SK-N-SH treated with all-trans-retinoic acid at 6 μM for 48 hours (cell line): ENCODE measurements at regions not wholly inside any gene's neighbourhood (a gene's known extent, or its start where the extent isn't known, plus 50 kb on each side); places are given as distances from the start of the nearest gene placed in this dataset.

Source experiments
- CREB5 ChIP-seq: fragments of 250-450 bp; sonication (Bioruptor Pico); IDR thresholded peaks from 2 replicates; pipeline ENCODE4 v1.5.1; 2020; ENCODE audit warnings: low read depth, mild to moderate bottlenecking, moderate library complexity
- CSDC2 ChIP-seq: fragments of 250-450 bp; sonication (Bioruptor Pico); IDR thresholded peaks from 2 replicates; pipeline ENCODE4 v1.5.0; 2020; ENCODE audit warnings: mild to moderate bottlenecking, moderate library complexity
- OSR1 ChIP-seq: fragments of 250-450 bp; sonication (Bioruptor Pico); IDR thresholded peaks from 2 replicates; pipeline ENCODE4 v1.8.0; 2022; ENCODE audit warnings: moderate library complexity, mild to moderate bottlenecking, inconsistent platforms
- PATZ1 ChIP-seq: fragments of 250-450 bp; sonication (Bioruptor Pico); IDR thresholded peaks from 2 replicates; pipeline ENCODE4 v1.8.0; 2020; ENCODE audit warnings: mild to moderate bottlenecking, moderate library complexity, borderline replicate concordance
- POU6F1 ChIP-seq: fragments of 250-450 bp; sonication (Bioruptor Pico); IDR thresholded peaks from 2 replicates; pipeline ENCODE4 v1.8.0; 2021; ENCODE audit warnings: low read depth, mild to moderate bottlenecking, moderate library complexity, borderline replicate concordance
- PPARA ChIP-seq: fragments of 250-450 bp; sonication (Bioruptor Pico); IDR thresholded peaks from 2 replicates; pipeline ENCODE4 v1.5.0; 2020; ENCODE audit warnings: mild to moderate bottlenecking, borderline replicate concordance
- RARB ChIP-seq: fragments of 250-450 bp; sonication (Bioruptor Pico); IDR thresholded peaks from 2 replicates; pipeline ENCODE4 v1.8.0; 2021; ENCODE audit warnings: mild to moderate bottlenecking, moderate library complexity
- TCF4 ChIP-seq: fragments of 250-450 bp; sonication (Bioruptor Pico); IDR thresholded peaks from 2 replicates; pipeline ENCODE4 v1.8.0; 2021; ENCODE audit warnings: mild to moderate bottlenecking, moderate library complexity, borderline replicate concordance
- ZFP3 ChIP-seq: fragments of 250-450 bp; sonication (Bioruptor Pico); IDR thresholded peaks from 2 replicates; pipeline ENCODE4 v1.5.0; 2020; ENCODE audit warnings: mild to moderate bottlenecking, moderate library complexity
- ZFP30 ChIP-seq: fragments of 450-650 bp; formaldehyde crosslinking; IDR thresholded peaks from 2 replicates; pipeline ENCODE4 v1.5.0; 2022; ENCODE audit warnings: mild to moderate bottlenecking, moderate library complexity
- ZNF565 ChIP-seq: fragments of 450-650 bp; formaldehyde crosslinking; conservative IDR thresholded peaks from 2 replicates; pipeline ENCODE4 v1.5.0; 2020; ENCODE audit warnings: low read depth, mild to moderate bottlenecking, moderate library complexity
- ZNF70 ChIP-seq: fragments of 450-650 bp; formaldehyde crosslinking; IDR thresholded peaks from 2 replicates; pipeline ENCODE4 v1.5.0; 2020; ENCODE audit warnings: mild to moderate bottlenecking, moderate library complexity
- TF ChIP-seq, protein P1 (sequence below): fragments of 250-450 bp; sonication (Bioruptor Pico); IDR thresholded peaks from 2 replicates; pipeline ENCODE4 v1.5.0; 2020; ENCODE audit warnings: mild to moderate bottlenecking, moderate library complexity
- TF ChIP-seq, protein P2 (sequence below): fragments of 250-450 bp; sonication (Bioruptor Pico); IDR thresholded peaks from 2 replicates; pipeline ENCODE4 v1.5.1; 2021; ENCODE audit warnings: mild to moderate bottlenecking, moderate library complexity

DNA sequence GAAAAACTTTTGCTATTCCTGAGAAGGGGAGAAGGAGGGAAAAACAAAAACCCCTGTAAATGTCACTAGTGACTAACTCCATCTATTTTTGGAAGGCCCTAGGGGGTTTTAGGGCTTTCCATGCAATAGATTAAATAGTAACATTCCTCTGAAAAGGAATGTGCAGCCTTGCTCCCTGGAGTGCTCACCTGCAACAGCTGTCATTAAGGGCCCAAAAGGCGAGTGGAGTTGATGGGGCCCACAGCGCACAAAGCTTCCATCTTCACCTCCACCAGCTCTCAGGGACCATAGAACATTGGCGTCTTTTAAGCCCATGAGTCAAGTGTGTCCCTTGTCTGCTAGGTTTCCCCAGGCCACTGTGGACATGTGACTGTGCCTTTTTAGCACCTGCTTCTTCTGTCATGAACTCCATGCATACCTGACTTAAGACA is 58.0 kb upstream of the IL6 start:
- TF ChIP-seq POU6F1 (no peak), ZFP3 (CRISPR knock-in tag) (no peak), ZNF70 (CRISPR knock-in tag) (no peak), PATZ1 (no peak), CREB5 (CRISPR knock-in tag) (no peak), CSDC2 (CRISPR knock-in tag) (no peak), TCF4 (CRISPR knock-in tag) (no peak), OSR1 (no peak), RARB (no peak), PPARA (CRISPR knock-in tag) (no peak), ZFP30 (no peak), ZNF565 (CRISPR knock-in tag) (no peak)
- TF ChIP-seq, protein P1, sequence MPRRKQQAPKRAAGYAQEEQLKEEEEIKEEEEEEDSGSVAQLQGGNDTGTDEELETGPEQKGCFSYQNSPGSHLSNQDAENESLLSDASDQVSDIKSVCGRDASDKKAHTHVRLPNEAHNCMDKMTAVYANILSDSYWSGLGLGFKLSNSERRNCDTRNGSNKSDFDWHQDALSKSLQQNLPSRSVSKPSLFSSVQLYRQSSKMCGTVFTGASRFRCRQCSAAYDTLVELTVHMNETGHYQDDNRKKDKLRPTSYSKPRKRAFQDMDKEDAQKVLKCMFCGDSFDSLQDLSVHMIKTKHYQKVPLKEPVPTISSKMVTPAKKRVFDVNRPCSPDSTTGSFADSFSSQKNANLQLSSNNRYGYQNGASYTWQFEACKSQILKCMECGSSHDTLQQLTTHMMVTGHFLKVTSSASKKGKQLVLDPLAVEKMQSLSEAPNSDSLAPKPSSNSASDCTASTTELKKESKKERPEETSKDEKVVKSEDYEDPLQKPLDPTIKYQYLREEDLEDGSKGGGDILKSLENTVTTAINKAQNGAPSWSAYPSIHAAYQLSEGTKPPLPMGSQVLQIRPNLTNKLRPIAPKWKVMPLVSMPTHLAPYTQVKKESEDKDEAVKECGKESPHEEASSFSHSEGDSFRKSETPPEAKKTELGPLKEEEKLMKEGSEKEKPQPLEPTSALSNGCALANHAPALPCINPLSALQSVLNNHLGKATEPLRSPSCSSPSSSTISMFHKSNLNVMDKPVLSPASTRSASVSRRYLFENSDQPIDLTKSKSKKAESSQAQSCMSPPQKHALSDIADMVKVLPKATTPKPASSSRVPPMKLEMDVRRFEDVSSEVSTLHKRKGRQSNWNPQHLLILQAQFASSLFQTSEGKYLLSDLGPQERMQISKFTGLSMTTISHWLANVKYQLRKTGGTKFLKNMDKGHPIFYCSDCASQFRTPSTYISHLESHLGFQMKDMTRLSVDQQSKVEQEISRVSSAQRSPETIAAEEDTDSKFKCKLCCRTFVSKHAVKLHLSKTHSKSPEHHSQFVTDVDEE = no peak
- TF ChIP-seq, protein P2, sequence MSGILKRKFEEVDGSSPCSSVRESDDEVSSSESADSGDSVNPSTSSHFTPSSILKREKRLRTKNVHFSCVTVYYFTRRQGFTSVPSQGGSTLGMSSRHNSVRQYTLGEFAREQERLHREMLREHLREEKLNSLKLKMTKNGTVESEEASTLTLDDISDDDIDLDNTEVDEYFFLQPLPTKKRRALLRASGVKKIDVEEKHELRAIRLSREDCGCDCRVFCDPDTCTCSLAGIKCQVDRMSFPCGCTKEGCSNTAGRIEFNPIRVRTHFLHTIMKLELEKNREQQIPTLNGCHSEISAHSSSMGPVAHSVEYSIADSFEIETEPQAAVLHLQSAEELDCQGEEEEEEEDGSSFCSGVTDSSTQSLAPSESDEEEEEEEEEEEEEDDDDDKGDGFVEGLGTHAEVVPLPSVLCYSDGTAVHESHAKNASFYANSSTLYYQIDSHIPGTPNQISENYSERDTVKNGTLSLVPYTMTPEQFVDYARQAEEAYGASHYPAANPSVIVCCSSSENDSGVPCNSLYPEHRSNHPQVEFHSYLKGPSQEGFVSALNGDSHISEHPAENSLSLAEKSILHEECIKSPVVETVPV = no peak
